ENCODE measurements at regions not wholly inside any gene's neighbourhood (a gene's known extent, or its start where the extent isn't known, plus 50 kb on each side); places are given as distances from the start of the nearest gene placed in this dataset.

DNA sequence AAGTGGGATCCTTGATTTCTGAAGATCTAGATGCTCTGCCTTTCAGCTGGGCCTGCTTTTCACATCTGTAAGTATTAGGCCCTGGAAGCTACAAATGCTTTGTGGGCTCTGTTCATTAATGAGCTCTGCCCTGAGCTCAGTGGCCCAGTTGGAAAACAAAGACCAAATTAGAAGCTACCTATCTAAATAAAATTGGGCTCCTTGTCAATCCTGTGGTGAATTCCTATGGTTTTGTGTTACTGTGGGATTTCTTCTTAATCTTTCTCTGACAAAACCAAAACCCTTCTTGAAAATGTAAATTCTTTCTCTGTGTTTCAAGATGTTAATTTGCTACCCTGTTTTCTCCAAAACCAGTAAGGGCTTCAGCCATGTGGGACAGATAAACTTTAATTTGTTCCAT lies 219.0 kb upstream of the HS6ST1 start:
- TF ChIP-seq HIVEP1 (CRISPR knock-in tag; IDR thresholded peaks at IDR 0.05) (no peak), PTRF (tag; IDR thresholded peaks at IDR 0.05) (no peak), ZBTB8A (IDR thresholded peaks at IDR 0.05; ENCODE audit: partially characterized antibody) (no peak), EZH2 (IDR thresholded peaks at IDR 0.05; ENCODE audit: borderline replicate concordance, low read depth, low read length) (no peak), POLR2A (conservative IDR thresholded peaks at IDR 0.05) (no peak), HDGF (IDR thresholded peaks at IDR 0.05) (no peak), PHF21A (IDR thresholded peaks at IDR 0.05; ENCODE audit: borderline replicate concordance, low read depth) (no peak), JUN (IDR thresholded peaks at IDR 0.05; ENCODE audit: borderline replicate concordance, low read depth, low read length) (no peak), JUN (CRISPR knock-in tag; IDR thresholded peaks at IDR 0.05; ENCODE audit: borderline replicate concordance) (no peak)
